GM12878 (cell line): ENCODE measurements at regions not wholly inside any gene's neighbourhood (a gene's known extent, or its start where the extent isn't known, plus 50 kb on each side); places are given as distances from the start of the nearest gene placed in this dataset.

ENCODE experiments used
- ATAC-seq: fragments of 200-7000 bp; cut with Tn5 transposase; 3 replicates; pipeline ENCODE4 v1.9.1; 2020; ENCODE audit warnings: mild to moderate bottlenecking, moderate library complexity
- BruUV-seq: library from RNA; stranded (reverse); fragments of 400-500 nt; replicated peaks from 2 replicates; lab custom pipeline; 2021; lab: Mats Ljungman, UMichigan
- CTCF ChIA-PET: fragments of 300-600 bp; sonication (Branson Sonifier 250); formaldehyde crosslinking; extraction: SDS; loops from one replicate; lab custom pipeline; 2021; ENCODE audit warnings: inconsistent platforms; lab: Yijun Ruan, JAX
- POLR2A ChIA-PET: fragments of 350-600 bp; formaldehyde crosslinking; extraction: SDS; loops from one replicate; lab custom pipeline; 2021; ENCODE audit warnings: inconsistent platforms; lab: Charles Lee
- RAD21 ChIA-PET: fragments of 300-600 bp; sonication (Branson Sonifier 250); formaldehyde crosslinking; loops from one replicate; lab custom pipeline; 2023; ENCODE audit warnings: antibody characterized with exemption; ENCODE audit not compliant: unreplicated experiment; lab: Charles Lee
- SMC1A ChIA-PET: fragments of 300-600 bp; sonication (Branson Sonifier 250); formaldehyde crosslinking; loops from one replicate; lab custom pipeline; 2023; ENCODE audit not compliant: unreplicated experiment, uncharacterized antibody; lab: Charles Lee
- DNase-seq: peaks from one replicate; pipeline ENCODE4 v3.0.0-alpha.2; 2011; ENCODE audit warnings: low read depth, low spot score
- FAIRE-seq: peaks from 3 replicates; lab custom pipeline; 2011; peaks lifted over from hg19 to GRCh38; lab: Jason Lieb, UNC
- H2AFZ ChIP-seq: 2 replicates; pipeline ENCODE4 v1.6.0; 2011; ENCODE audit warnings: low read depth, low read length, control low read depth; ENCODE audit not compliant: control insufficient read depth
- H3K27ac ChIP-seq: 2 replicates; pipeline ENCODE4 v1.5.1; 2011; ENCODE audit warnings: control low read depth; ENCODE audit not compliant: control insufficient read depth, insufficient read depth
- H3K27me3 ChIP-seq, 2 experiments: replicated peaks in 1 of 2; 2 replicates each; pipeline versions ENCODE4 v1.6.0 to v1.6.1; 2011; ENCODE audit warnings: low read length in 1 of 2; ENCODE audit not compliant: control insufficient read depth in 2 of 2, insufficient read depth in 2 of 2
- H3K36me3 ChIP-seq, 2 experiments: 2 replicates each; pipeline ENCODE4 v1.5.1; 2011; ENCODE audit warnings: low read length in 1 of 2; ENCODE audit not compliant: control insufficient read depth in 2 of 2, insufficient read depth in 2 of 2
- H3K4me1 ChIP-seq: 2 replicates; pipeline ENCODE4 v1.6.1; 2011; ENCODE audit warnings: mild to moderate bottlenecking, low read length, moderate library complexity, mixed read lengths; ENCODE audit not compliant: control insufficient read depth, insufficient read depth
- H3K4me2 ChIP-seq: 2 replicates; pipeline ENCODE4 v1.6.0; 2011; ENCODE audit warnings: control low read depth; ENCODE audit not compliant: control insufficient read depth, insufficient read depth
- H3K4me3 ChIP-seq: fragments of 200-600 bp; sonication (generic); 2 replicates; pipeline ENCODE4 v1.5.1; 2016
- H3K79me2 ChIP-seq: 2 replicates; pipeline ENCODE4 v1.6.0; 2011; ENCODE audit warnings: low read length; ENCODE audit not compliant: control insufficient read depth, insufficient read depth
- H3K9ac ChIP-seq: 2 replicates; pipeline ENCODE4 v1.8.0; 2011; ENCODE audit warnings: low read length, control low read depth, mixed read lengths; ENCODE audit not compliant: control insufficient read depth, insufficient read depth
- H3K9me3 ChIP-seq: replicated peaks from 3 replicates; pipeline ENCODE4 v1.5.1; 2011; ENCODE audit warnings: mild to moderate bottlenecking, low read length; ENCODE audit not compliant: control insufficient read depth, insufficient read depth
- H4K20me1 ChIP-seq: 2 replicates; pipeline ENCODE4 v1.6.0; 2011; ENCODE audit not compliant: control insufficient read depth, insufficient read depth
- CBX3 ChIP-seq: fragments of 200-600 bp; sonication (generic); IDR thresholded peaks from 2 replicates; pipeline ENCODE4 v1.6.1; 2016; ENCODE audit warnings: low read depth, borderline replicate concordance
- DPF2 ChIP-seq: fragments of 450-650 bp; IDR thresholded peaks from 2 replicates; pipeline ENCODE4 v1.6.1; 2017; ENCODE audit warnings: mild to moderate bottlenecking
- EZH2 ChIP-seq: IDR thresholded peaks from 2 replicates; pipeline ENCODE4 v1.6.1; 2012; ENCODE audit warnings: low read depth, mild to moderate bottlenecking, control low read depth, inconsistent platforms, low read length, borderline replicate concordance; ENCODE audit not compliant: control insufficient read depth
- HCFC1 ChIP-seq: fragments of 150-350 bp; IDR thresholded peaks from 2 replicates; pipeline ENCODE4 v1.6.1; 2014; ENCODE audit warnings: low read length
- JUNB ChIP-seq: IDR thresholded peaks from 2 replicates; pipeline ENCODE4 v1.6.1; 2016; ENCODE audit warnings: antibody characterized with exemption, mild to moderate bottlenecking
- NR2C2 ChIP-seq: IDR thresholded peaks from 2 replicates; pipeline ENCODE4 v1.6.1; 2011; ENCODE audit warnings: borderline replicate concordance, low read depth; ENCODE audit not compliant: control insufficient read depth, insufficient read length
- PML ChIP-seq: IDR thresholded peaks from 2 replicates; pipeline ENCODE4 v1.6.1; 2012; ENCODE audit warnings: low read length, inconsistent platforms
- POLR2AphosphoS5 ChIP-seq: IDR thresholded peaks from 2 replicates; pipeline ENCODE4 v1.6.1; 2011; ENCODE audit warnings: mild to moderate bottlenecking, low read length, inconsistent platforms
- TAF1 ChIP-seq: IDR thresholded peaks from 2 replicates; pipeline ENCODE4 v1.6.1; 2011; ENCODE audit warnings: mild to moderate bottlenecking, low read depth, low read length, borderline replicate concordance
- TARDBP ChIP-seq: IDR thresholded peaks from 2 replicates; pipeline ENCODE4 v1.6.1; 2016; ENCODE audit warnings: borderline replicate concordance
- ZNF24 ChIP-seq: fragments of 450-650 bp; IDR thresholded peaks from 2 replicates; pipeline ENCODE4 v1.6.1; 2017; ENCODE audit warnings: antibody characterized with exemption, mild to moderate bottlenecking
- WGBS: methylation state at CpG from one replicate; pipeline ENCODE4 v1.1.6; 2016; ENCODE audit warnings: low lambda C conversion rate; ENCODE audit not compliant: insufficient replicate concordance, insufficient coverage; ENCODE audit errors: missing lambda C conversion rate; 5-methylcytosine and 5-hydroxymethylcytosine counted together
- in situ Hi-C: fragments of 300-500 bp; cut with MboI; formaldehyde crosslinking; loops from 9 replicates; pipeline ENCODE4 v1.14.3; 2018; ENCODE audit warnings: mixed read lengths
- intact Hi-C: fragments of 100-400 bp; cut with micrococcal nuclease; formaldehyde crosslinking; loops from one replicate; pipeline ENCODE4 v1.14.2; 2022; ENCODE audit not compliant: unreplicated experiment
- TF ChIP-seq, protein P1 (sequence below): fragments of 450-650 bp; IDR thresholded peaks from 2 replicates; pipeline ENCODE4 v1.6.1; 2017; ENCODE audit warnings: mild to moderate bottlenecking, moderate library complexity
- TF ChIP-seq, protein P2 (sequence below): fragments of 450-650 bp; IDR thresholded peaks from 2 replicates; pipeline ENCODE4 v1.6.1; 2017; ENCODE audit warnings: mild to moderate bottlenecking, low read depth, inconsistent platforms; ENCODE audit not compliant: poor library complexity, severe bottlenecking
- TF ChIP-seq, protein P3 (sequence below): IDR thresholded peaks from 2 replicates; pipeline ENCODE4 v1.6.1; 2012; ENCODE audit warnings: low read depth, low read length, improper control_type of control experiment
- TF ChIP-seq, protein P4 (sequence below): IDR thresholded peaks from 2 replicates; pipeline ENCODE4 v1.6.1; 2011; ENCODE audit warnings: mild to moderate bottlenecking, low read depth, low read length, moderate library complexity; ENCODE audit not compliant: insufficient replicate concordance
- TF ChIP-seq, protein P5 (sequence below): IDR thresholded peaks from 2 replicates; pipeline ENCODE4 v1.6.1; 2012; ENCODE audit warnings: low read length, inconsistent platforms

DNA sequence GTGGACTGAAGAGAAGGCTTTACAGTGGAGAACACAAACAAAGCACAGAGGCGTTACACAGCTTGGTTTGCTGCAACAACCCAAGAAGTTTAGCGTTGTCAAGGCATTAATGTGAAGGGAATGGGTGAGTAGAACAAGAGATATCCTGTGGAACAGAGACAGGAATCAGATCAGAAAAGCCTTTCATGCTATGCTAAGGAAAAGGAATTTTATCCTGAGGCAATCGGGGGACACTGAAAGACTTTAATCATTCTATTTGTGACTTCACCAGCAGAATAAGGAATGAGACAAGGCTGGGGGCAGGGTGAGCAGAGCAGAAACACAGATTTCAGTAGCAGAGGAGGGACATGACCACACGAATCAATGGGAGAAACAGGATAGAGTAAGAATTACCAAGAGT lies 600.7 kb downstream of the IRS1 start:
- intact Hi-C loops = no loop called here
- Histone ChIP-seq H2AFZ (no peak overlapping the region), H3K9ac (no peak overlapping the region), H3K4me2 (no peak overlapping the region), H3K79me2 (no peaks in the 10 kb centered on the region), H3K27ac (no peak overlapping the region), H3K27me3 (no peaks in the 10 kb centered on the region), H3K36me3 (no peaks in the 10 kb centered on the region), H3K4me3 (no peak overlapping the region), H4K20me1 (no peaks in the 10 kb centered on the region), H3K9me3 (no peaks in the 10 kb centered on the region), H3K4me1 (no peaks in the 10 kb centered on the region)
- SMC1A ChIA-PET = no interaction called here
- no peak for DNase-seq
- 1% methylated on average over 4 of the region's 4 CpGs for WGBS
- RAD21 ChIA-PET = no interaction called here
- in situ Hi-C loops = no loop called here
- FAIRE-seq = no peak
- TF ChIP-seq, protein P1, sequence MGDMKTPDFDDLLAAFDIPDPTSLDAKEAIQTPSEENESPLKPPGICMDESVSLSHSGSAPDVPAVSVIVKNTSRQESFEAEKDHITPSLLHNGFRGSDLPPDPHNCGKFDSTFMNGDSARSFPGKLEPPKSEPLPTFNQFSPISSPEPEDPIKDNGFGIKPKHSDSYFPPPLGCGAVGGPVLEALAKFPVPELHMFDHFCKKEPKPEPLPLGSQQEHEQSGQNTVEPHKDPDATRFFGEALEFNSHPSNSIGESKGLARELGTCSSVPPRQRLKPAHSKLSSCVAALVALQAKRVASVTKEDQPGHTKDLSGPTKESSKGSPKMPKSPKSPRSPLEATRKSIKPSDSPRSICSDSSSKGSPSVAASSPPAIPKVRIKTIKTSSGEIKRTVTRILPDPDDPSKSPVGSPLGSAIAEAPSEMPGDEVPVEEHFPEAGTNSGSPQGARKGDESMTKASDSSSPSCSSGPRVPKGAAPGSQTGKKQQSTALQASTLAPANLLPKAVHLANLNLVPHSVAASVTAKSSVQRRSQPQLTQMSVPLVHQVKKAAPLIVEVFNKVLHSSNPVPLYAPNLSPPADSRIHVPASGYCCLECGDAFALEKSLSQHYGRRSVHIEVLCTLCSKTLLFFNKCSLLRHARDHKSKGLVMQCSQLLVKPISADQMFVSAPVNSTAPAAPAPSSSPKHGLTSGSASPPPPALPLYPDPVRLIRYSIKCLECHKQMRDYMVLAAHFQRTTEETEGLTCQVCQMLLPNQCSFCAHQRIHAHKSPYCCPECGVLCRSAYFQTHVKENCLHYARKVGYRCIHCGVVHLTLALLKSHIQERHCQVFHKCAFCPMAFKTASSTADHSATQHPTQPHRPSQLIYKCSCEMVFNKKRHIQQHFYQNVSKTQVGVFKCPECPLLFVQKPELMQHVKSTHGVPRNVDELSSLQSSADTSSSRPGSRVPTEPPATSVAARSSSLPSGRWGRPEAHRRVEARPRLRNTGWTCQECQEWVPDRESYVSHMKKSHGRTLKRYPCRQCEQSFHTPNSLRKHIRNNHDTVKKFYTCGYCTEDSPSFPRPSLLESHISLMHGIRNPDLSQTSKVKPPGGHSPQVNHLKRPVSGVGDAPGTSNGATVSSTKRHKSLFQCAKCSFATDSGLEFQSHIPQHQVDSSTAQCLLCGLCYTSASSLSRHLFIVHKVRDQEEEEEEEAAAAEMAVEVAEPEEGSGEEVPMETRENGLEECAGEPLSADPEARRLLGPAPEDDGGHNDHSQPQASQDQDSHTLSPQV = no peak
- TF ChIP-seq DPF2 = no peak
- TF ChIP-seq, protein P2, sequence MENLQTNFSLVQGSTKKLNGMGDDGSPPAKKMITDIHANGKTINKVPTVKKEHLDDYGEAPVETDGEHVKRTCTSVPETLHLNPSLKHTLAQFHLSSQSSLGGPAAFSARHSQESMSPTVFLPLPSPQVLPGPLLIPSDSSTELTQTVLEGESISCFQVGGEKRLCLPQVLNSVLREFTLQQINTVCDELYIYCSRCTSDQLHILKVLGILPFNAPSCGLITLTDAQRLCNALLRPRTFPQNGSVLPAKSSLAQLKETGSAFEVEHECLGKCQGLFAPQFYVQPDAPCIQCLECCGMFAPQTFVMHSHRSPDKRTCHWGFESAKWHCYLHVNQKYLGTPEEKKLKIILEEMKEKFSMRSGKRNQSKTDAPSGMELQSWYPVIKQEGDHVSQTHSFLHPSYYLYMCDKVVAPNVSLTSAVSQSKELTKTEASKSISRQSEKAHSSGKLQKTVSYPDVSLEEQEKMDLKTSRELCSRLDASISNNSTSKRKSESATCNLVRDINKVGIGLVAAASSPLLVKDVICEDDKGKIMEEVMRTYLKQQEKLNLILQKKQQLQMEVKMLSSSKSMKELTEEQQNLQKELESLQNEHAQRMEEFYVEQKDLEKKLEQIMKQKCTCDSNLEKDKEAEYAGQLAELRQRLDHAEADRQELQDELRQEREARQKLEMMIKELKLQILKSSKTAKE = no peak
- TF ChIP-seq TARDBP = no peak
- TF ChIP-seq TAF1 = no peak
- TF ChIP-seq JUNB = no peak
- no peak for TF ChIP-seq ZNF24
- TF ChIP-seq, protein P3, sequence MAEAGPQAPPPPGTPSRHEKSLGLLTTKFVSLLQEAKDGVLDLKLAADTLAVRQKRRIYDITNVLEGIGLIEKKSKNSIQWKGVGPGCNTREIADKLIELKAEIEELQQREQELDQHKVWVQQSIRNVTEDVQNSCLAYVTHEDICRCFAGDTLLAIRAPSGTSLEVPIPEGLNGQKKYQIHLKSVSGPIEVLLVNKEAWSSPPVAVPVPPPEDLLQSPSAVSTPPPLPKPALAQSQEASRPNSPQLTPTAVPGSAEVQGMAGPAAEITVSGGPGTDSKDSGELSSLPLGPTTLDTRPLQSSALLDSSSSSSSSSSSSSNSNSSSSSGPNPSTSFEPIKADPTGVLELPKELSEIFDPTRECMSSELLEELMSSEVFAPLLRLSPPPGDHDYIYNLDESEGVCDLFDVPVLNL = no peak
- no peak for TF ChIP-seq HCFC1
- no peak for TF ChIP-seq EZH2
- TF ChIP-seq, protein P4, sequence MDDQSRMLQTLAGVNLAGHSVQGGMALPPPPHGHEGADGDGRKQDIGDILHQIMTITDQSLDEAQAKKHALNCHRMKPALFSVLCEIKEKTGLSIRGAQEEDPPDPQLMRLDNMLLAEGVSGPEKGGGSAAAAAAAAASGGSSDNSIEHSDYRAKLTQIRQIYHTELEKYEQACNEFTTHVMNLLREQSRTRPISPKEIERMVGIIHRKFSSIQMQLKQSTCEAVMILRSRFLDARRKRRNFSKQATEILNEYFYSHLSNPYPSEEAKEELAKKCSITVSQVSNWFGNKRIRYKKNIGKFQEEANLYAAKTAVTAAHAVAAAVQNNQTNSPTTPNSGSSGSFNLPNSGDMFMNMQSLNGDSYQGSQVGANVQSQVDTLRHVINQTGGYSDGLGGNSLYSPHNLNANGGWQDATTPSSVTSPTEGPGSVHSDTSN = no peak
- no peak for TF ChIP-seq POLR2AphosphoS5
- TF ChIP-seq NR2C2 = no peak
- TF ChIP-seq, protein P5, sequence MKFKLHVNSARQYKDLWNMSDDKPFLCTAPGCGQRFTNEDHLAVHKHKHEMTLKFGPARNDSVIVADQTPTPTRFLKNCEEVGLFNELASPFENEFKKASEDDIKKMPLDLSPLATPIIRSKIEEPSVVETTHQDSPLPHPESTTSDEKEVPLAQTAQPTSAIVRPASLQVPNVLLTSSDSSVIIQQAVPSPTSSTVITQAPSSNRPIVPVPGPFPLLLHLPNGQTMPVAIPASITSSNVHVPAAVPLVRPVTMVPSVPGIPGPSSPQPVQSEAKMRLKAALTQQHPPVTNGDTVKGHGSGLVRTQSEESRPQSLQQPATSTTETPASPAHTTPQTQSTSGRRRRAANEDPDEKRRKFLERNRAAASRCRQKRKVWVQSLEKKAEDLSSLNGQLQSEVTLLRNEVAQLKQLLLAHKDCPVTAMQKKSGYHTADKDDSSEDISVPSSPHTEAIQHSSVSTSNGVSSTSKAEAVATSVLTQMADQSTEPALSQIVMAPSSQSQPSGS = no peak
- no peak for TF ChIP-seq PML
- TF ChIP-seq CBX3 = no peak
- POLR2A ChIA-PET = no interaction called here
- no TSS peak for BruUV-seq
- no peak for ATAC-seq
- CTCF ChIA-PET = no interaction called here
